DMS79 treated with DMSO at 0.1 percent for 48 hours (cell line): ENCODE measurements at regions not wholly inside any gene's neighbourhood (a gene's known extent, or its start where the extent isn't known, plus 50 kb on each side); places are given as distances from the start of the nearest gene placed in this dataset.
"Not testable (repeated sequence)": the region's sequence is repeated elsewhere in the genome, so short reads cannot be mapped to it uniquely, and the experiment has no call there.

Experiments used
- DNase-seq: peaks from one replicate; lab custom pipeline; 2025; lab: John Stamatoyannopoulos, UW

GRCh38 chr17:45586651-45586934 is 96.1 kb upstream of the PLEKHM1 start:
- not testable (repeated sequence) for DNase-seq

- DNase-seq: not testable (repeated sequence)
Measured at GRCh38 chr17:45592433-45592923, 102.0 kb upstream of the PLEKHM1 start.

DNA sequence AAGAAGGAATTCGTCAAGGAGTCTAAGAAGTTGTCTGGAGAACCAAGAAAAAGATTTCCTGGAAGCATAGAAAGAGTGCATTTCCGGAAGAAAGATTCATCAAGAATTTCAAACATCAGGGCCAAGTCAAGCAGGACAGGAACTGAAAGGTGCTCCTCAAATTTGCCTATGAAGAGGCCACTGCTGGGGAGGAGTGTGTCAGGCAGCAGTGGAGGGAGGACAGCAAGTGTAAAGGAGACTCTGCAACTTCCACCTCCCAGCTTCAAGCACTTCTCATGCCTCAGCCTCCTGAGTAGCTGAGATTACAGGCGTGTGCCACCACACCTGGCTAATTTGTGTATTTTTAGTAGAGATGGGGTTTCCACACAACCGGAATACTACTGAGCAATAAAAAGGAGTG is 105.8 kb upstream of the PLEKHM1 start:
- DNase-seq: not testable (repeated sequence)

DNA sequence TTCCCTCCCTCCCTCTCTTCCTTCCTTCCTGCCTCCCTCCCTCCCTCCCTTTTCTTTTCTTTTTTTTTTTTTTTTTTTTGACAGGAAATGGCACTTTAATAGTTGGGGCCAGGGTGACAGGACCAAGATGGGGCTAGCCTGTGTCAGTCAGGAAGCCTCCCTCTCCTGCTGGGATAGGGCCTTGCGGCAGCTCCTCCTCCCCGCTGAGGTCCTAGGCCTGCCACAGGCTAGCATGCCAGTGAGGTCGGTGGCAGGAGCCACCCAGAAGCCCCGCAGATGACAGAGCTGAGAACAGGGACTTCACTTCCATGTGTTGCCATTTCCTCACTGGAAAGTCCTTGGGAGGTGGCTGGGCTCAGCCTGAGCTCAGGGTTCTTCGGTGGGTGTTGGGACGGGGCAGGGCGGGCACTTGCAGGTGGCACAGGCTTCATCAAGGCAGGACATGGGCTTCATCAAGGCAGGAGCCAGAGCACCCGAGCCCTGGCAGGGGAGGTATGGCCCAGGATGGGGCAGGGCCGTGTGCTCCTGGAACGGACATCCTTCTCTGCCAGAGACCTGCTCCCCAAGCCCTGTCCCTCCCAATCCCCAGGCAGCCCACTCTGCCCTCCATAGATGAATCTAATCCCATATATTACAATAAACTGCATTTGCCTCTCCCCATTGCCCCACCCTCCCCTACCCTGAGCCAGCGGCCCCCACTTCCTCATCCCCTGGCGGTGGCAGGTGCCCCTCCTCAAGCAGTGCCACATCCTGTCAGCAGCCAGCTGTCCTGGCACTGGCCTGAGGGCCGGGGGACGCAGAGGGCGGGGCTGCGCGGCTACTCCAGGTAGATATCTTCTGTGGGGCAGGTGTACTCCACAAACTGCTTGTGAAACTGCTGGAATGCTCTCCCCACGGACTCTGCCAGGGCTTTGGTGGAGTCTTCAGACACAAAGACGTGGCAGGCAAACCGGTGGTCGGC is 109.8 kb upstream of the PLEKHM1 start:
- DNase-seq: not testable (repeated sequence)

DNA sequence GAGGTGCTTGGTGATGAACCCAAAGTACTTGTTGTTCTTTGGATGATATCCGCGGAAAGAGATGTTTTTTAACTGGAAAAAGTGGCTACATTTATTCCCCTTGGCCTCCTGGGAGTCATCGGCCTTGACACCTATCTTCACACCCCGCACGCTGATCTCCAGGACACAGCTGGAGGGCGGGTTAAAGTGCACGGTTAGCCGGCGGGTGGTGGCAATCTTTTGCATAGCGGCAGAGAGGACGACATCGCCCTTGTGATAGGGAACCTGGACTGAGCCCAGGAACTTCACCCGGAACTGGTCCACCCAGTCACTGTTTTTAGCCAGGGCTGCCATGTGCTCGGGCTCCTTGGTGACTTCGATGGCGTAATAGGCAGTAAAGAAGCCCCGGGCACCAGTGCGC is 110.5 kb upstream of the PLEKHM1 start:
- not testable (repeated sequence) for DNase-seq

GRCh38 chr17:45601605-45602539 is 111.4 kb upstream of the PLEKHM1 start:
- DNase-seq: not testable (repeated sequence)

DNA sequence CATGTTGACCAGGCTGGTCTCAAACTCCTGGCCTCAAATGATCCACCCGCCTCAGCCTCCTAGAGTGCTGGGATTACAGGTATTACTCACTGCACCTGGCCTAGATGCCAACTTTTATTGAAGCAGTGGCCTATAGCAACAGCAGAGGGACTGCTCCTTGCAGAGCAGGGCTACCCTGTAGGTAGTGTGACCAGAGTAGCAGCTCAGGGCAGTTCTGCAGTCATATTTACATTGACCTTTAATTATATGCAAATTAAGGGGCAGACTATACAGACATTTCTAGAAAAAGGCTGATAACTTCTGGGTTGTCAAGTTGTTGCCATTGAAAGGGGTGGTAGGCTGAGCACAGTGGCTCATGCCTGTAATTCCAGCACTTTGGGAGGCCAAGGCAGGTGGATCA is 115.2 kb upstream of the PLEKHM1 start:
- DNase-seq: not testable (repeated sequence)

DNA sequence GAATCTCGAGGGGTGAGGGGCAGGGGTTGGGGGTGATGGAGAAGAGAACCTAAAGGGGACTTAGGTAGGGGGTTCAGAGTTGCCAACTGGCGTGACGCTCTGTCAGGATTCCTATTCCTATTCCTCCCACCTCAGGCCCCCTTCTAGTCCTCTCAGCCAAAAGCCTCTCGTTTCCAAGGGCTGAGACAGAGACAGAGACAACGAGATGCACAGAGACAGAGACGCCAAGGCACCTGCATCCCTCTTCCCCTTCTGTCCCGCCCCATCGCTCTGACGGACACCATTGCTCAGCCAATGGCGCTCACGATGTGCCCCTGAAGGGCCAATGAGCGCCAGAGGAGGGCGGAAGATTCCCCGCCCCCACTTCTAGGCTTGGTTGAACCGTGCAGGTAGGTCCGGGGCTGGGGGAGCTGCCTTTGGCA is 129.5 kb upstream of the PLEKHM1 start:
- DNase-seq: not testable (repeated sequence)

DNA sequence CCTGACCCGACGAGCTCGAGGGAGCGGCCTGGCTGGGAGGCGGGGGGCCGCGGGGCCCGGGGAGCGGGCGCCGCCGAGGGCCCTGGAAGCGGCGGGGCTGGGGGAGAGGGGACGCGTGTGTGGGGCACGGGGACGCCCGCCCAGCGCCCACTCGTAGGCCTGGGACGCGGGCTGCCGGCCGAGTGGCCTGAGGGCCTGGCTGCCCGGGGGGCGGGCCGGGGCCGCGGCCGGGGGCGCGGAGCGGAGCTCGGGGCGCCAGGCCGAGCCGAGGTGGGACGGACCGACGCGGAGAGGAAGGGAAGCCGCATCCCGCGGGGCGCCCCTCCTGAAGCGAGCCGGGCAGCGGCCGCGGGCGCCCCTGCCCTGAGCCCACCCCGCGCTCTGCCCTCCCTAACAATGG is 129.9 kb upstream of the PLEKHM1 start:
- not testable (repeated sequence) for DNase-seq

DNA sequence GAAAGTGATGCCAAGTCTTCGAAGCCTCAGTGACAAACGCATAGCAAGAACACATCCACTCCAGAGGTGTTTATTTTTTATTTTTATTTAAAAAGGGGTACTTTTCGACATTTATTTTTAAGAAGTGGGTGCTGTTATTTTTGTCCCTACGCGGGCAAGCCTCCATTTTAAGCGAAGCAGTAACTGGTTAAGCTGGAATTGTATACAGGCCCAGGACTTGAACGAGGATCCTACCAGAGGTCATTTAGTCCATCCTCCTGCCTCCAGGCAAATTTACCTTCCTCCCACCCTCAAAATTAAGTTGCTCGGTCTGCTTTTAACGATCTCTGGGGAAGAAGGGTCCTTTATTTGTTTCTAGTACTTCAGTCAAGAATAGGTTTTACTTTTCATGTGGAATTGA is 130.6 kb upstream of the PLEKHM1 start:
- not testable (repeated sequence) for DNase-seq

GRCh38 chr17:45622295-45622694 is 131.8 kb upstream of the PLEKHM1 start:
- not testable (repeated sequence) for DNase-seq

- no peak for DNase-seq
Measured at GRCh38 chr17:45628019-45628418, 137.5 kb upstream of the PLEKHM1 start.

DNA sequence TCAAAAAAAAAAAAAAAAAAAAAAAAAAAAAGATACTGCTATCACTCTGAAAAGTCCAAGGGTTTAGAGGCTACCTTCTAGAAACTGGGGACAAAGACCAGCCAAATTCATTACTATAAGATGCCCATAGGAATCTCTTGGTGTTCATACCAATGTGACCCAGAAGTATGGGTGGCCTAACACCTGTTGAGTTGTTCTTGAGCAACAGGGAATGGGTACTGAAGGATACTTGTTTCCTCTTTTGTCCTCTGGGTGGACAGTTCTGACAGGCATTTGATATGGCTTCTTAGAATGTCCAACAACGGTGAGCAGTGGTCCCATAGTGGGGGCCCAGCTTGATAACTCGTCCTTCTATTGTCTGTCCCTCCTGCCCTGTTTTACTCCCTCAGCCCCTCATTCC is 141.4 kb upstream of the PLEKHM1 start:
- DNase-seq: no peak

DNA sequence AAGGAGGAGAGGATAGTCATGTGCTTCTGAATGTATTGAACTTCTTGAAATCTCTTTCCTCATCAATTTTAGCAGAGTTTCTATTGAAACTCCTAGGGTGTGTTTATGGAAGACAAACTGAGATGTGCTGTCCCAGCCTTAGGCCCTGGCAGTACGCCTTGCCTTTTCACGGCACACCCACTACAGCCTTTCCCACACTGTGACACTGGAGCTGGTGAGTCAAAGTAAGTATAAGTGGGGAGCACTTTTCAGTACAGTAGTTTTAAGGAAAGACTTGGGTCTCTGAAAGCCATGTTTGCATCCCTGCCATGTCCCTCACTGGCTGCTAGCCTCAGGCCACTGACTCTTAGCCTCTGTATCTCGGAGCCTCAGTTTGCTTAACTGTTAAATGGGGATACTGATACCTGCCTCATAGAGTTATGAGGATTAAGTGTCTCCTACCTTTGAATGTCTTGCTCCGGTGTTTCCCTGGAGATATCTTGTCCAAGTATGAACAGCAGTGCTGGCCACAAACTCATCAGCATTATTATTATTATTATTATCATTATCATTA is 144.7 kb upstream of the CRHR1 start:
- no peak for DNase-seq

DNA sequence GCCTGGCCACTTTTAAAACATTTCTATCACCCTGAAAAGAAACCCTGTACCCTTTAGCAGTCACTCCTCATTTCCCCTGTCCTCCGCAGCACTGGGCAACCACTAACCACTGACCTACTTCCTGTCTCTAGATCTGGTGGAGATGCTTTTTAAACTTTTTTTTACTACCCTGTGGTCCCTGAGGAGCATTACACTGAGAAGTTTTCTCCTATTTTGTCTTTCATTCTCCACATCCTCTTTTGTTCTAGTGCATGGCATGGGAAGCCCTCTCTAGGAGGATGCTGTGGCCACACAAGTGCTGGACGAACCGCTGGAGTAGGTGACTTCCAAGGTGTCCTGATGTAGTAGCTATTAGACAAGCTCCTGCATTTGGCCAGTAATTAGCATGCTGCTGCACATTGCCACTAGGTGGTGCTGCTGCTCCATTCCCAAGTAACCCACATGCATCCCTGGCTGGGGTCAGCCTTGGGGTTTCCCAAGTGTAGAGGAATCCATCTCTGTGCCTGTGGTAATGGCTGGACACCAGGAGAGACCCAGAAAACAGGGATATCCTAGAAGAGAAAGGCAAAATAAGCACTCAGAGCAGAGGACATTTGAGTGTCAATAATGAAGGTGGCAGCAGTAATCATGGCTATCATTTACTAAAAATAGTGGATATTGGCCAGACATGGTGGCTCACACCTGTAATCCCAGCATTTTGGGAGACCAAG is 143.8 kb upstream of the CRHR1 start:
- no peak for DNase-seq

DNA sequence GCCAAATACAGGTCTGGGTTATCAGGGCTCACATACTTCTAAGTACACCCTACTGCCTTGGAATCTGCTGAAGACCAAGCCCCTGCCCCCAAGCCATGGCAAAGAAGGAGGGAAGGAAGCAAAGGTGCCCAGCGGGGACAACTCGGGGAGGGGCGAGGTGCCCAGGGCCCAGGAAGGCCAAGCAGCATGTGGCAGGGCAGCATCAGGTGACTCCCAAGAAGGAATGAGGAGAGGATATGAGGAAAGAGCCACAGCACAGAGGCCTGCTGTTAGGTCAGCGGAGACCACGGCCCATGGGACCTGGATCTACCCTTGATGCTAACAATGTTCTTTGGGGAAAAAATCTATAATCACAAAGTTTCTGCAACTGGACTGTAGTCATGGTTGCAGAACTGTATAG is 142.6 kb upstream of the CRHR1 start:
- no peak for DNase-seq

GRCh38 chr17:45643591-45643990 is 140.5 kb upstream of the CRHR1 start:
- no peak for DNase-seq

DNA sequence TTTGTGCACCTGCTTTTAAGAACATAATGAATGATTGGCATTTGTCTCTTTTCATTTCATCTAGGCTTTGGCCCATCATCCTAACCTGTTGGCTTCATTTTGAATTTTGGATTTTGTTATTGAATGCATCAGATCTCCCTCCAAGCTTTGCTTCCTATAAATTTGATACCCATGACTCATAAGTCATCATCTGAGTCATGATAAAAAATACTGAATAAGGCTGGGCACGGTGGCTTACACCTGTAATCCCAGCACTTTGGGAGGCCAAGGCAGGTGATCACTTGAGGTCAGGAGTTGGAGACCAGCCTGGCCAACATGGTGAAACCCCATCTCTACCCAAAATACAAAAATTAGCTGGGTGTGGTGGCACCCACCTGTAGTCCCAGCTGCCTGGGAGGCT is 139.5 kb upstream of the CRHR1 start:
- not testable (repeated sequence) for DNase-seq

DNA sequence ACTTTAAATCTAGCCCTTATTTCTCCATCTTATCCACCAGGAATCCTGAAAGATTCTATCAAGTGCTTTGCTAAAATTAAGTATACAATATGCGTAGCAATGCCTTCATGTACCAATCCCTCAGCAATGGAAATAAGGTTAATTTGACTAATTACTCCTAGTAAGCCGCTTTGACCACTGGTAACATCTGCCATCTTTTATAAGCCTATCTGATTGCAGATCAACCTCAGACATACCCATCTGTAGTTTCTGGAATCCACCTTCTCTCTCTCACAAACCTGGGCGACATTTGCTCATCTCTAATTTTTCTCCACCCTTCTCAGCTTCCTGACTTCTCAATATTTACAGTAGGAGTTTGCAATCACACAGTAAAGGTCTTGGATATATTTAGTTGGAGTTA is 138.8 kb upstream of the CRHR1 start:
- DNase-seq: no peak

DNA sequence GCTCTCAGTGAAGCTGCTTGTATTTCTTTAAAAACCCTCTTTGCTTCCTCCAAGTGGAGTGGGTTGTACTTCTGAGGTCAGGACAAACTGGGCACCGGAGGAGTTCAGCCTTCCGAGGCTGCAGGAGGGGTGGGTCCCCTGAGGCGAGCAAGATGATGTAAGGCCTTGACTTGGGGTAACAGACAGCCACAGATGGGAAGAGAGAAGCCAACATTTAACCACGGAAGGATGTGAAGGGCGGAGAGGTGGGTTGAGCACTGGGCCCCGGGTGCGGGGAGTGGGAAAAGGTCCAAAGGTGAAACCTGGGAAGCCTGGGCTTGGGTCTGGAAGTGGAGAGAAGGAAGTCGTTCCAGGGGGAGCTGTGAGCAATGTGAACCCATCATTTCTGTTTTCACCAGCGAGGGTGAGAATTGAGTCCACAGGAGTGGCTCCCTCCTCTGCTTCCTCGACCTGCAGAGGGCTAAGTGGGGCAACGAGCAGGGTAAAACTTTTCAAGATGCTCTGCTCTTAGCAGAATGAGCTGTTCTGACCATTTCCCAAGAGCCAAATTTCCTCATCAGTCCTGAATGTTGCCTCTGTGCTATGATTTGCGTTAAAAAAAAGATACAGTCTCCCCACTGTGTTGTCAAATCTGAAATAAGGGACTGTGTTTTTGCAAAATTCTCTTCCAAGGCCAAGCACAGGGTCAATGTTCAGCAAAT is 137.7 kb upstream of the CRHR1 start:
- DNase-seq: no peak

DNA sequence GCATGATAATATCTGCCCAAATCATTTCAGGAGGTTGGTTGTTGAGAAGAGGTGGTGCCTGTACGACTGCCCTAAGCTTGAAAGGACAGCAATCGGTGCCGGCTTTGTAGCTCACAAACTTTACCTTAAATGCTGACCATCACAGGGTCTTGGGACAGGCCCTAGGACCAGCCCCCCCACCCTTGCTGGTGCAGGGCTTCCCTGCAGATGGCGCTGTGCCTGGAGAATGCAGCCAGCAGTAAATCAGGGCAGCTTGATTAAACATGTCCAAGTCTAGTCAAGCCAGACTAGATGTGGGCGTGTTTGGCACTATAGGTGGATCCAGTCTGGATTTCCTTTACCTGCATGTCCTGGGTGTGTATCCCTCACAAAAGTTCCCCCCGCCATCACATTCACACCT is 135.5 kb upstream of the CRHR1 start:
- DNase-seq: no peak
